H9 (cell line): ENCODE measurements at regions not wholly inside any gene's neighbourhood (a gene's known extent, or its start where the extent isn't known, plus 50 kb on each side); places are given as distances from the start of the nearest gene placed in this dataset.

Experiments
- DNase-seq: peaks from one replicate; pipeline ENCODE4 v3.0.0-alpha.2; 2017
- H2AFZ ChIP-seq: one replicate; pipeline ENCODE4 v1.6.1; 2013; ENCODE audit warnings: mild to moderate bottlenecking, low read length, control low read depth, moderate library complexity
- H2AK5ac ChIP-seq: 2 replicates; pipeline ENCODE4 v1.6.1; 2013; ENCODE audit warnings: low read length, control low read depth, mixed read lengths; ENCODE audit not compliant: insufficient read length
- H2BK120ac ChIP-seq: one replicate; pipeline ENCODE4 v1.6.1; 2013; ENCODE audit warnings: low read depth, mild to moderate bottlenecking, low read length, control low read depth, inconsistent platforms; ENCODE audit not compliant: poor library complexity, severe bottlenecking
- H2BK12ac ChIP-seq: 2 replicates; pipeline ENCODE4 v1.6.1; 2013; ENCODE audit warnings: low read length, control low read depth, mixed read lengths, low read depth; ENCODE audit not compliant: insufficient read length
- H2BK15ac ChIP-seq: 2 replicates; pipeline ENCODE4 v1.6.1; 2013; ENCODE audit warnings: low read depth, low read length, control low read depth
- H2BK20ac ChIP-seq: one replicate; pipeline ENCODE4 v1.6.1; 2013; ENCODE audit warnings: low read depth, mild to moderate bottlenecking, low read length, control low read depth, inconsistent platforms; ENCODE audit not compliant: poor library complexity, severe bottlenecking
- H2BK5ac ChIP-seq: 2 replicates; pipeline ENCODE4 v1.6.1; 2013; ENCODE audit warnings: low read length, control low read depth, mixed read lengths; ENCODE audit not compliant: insufficient read length
- H3K14ac ChIP-seq: 2 replicates; pipeline ENCODE4 v1.6.1; 2013; ENCODE audit warnings: low read length, control low read depth; ENCODE audit not compliant: insufficient read depth
- H3K18ac ChIP-seq: 2 replicates; pipeline ENCODE4 v1.6.1; 2013; ENCODE audit warnings: low read depth, mild to moderate bottlenecking, mixed read lengths, low read length, control low read depth; ENCODE audit not compliant: insufficient read length
- H3K23ac ChIP-seq: 2 replicates; pipeline ENCODE4 v1.6.1; 2013; ENCODE audit warnings: low read length, control low read depth, mixed read lengths, low read depth; ENCODE audit not compliant: insufficient read length
- H3K23me2 ChIP-seq: 2 replicates; pipeline ENCODE4 v1.6.1; 2013; ENCODE audit warnings: low read depth, mild to moderate bottlenecking, mixed read lengths, low read length, control low read depth; ENCODE audit not compliant: insufficient read length, poor library complexity, severe bottlenecking
- H3K27ac ChIP-seq: 2 replicates; pipeline ENCODE4 v1.5.1; 2013; ENCODE audit warnings: low read length, control low read depth, mixed read lengths, low read depth; ENCODE audit not compliant: insufficient read length
- H3K27me3 ChIP-seq: 2 replicates; pipeline ENCODE4 v1.6.1; 2013; ENCODE audit warnings: low read length, control low read depth, inconsistent platforms; ENCODE audit not compliant: insufficient read depth
- H3K4ac ChIP-seq: 2 replicates; pipeline ENCODE4 v1.6.1; 2013; ENCODE audit warnings: low read depth, mild to moderate bottlenecking, control low read depth, inconsistent platforms, low read length, moderate library complexity
- H3K4me1 ChIP-seq: 2 replicates; pipeline ENCODE4 v1.6.1; 2013; ENCODE audit warnings: low read length, control low read depth, inconsistent platforms; ENCODE audit not compliant: insufficient read depth
- H3K4me2 ChIP-seq: 2 replicates; pipeline ENCODE4 v1.6.1; 2013; ENCODE audit warnings: low read length, control low read depth, mixed read lengths; ENCODE audit not compliant: insufficient read length, insufficient read depth
- H3K56ac ChIP-seq: 2 replicates; pipeline ENCODE4 v1.6.1; 2013; ENCODE audit warnings: low read depth, mild to moderate bottlenecking, mixed read lengths, low read length, control low read depth; ENCODE audit not compliant: insufficient read length
- H3K79me1 ChIP-seq: 2 replicates; pipeline ENCODE4 v1.6.1; 2013; ENCODE audit warnings: low read depth, mild to moderate bottlenecking, moderate library complexity, low read length, control low read depth, inconsistent platforms; ENCODE audit not compliant: insufficient read depth, poor library complexity, severe bottlenecking
- H3K79me2 ChIP-seq: 2 replicates; pipeline ENCODE4 v1.6.1; 2013; ENCODE audit warnings: low read length, control low read depth, inconsistent platforms; ENCODE audit not compliant: insufficient read depth
- H3K9ac ChIP-seq: 2 replicates; pipeline ENCODE4 v1.6.1; 2013; ENCODE audit warnings: low read length, control low read depth, mixed read lengths; ENCODE audit not compliant: insufficient read length; ENCODE audit errors: extremely low read depth
- H3K9me3 ChIP-seq: one replicate; pipeline ENCODE4 v1.6.1; 2013; ENCODE audit warnings: low read depth, low read length, inconsistent platforms; ENCODE audit not compliant: control insufficient read depth
- H3T11ph ChIP-seq: one replicate; pipeline ENCODE4 v1.6.1; 2013; ENCODE audit warnings: mild to moderate bottlenecking, low read length, control low read depth, inconsistent platforms
- H4K20me1 ChIP-seq: one replicate; pipeline ENCODE4 v1.6.1; 2013; ENCODE audit not compliant: control insufficient read depth, insufficient read length, insufficient read depth
- H4K5ac ChIP-seq: 2 replicates; pipeline ENCODE4 v1.6.1; 2013; ENCODE audit warnings: low read depth, mild to moderate bottlenecking, mixed read lengths, low read length, control low read depth; ENCODE audit not compliant: insufficient read length
- H4K8ac ChIP-seq: replicated peaks from 2 replicates; pipeline ENCODE4 v1.6.1; 2013; ENCODE audit warnings: low read length, control low read depth, mixed read lengths, low read depth; ENCODE audit not compliant: insufficient read length
- H4K91ac ChIP-seq: 2 replicates; pipeline ENCODE4 v1.6.1; 2013; ENCODE audit warnings: low read depth, mild to moderate bottlenecking, moderate library complexity, mixed read lengths, low read length, control low read depth; ENCODE audit not compliant: insufficient read length
- H3K27ac Mint-ChIP-seq, 3 experiments: 2 replicates in 2 of 3; 3 replicates in 1 of 3; pipeline ENCODE4 v1.8.0; 2020 to 2021; ENCODE audit warnings: mixed read lengths in 3 of 3, mild to moderate bottlenecking in 1 of 3, moderate library complexity in 1 of 3
- H3K27me3 Mint-ChIP-seq: 2 replicates; pipeline ENCODE4 v1.8.0; 2021; ENCODE audit warnings: low read depth, mild to moderate bottlenecking, moderate library complexity, mixed read lengths
- H3K36me3 Mint-ChIP-seq, 3 experiments: 2 replicates in 2 of 3; 3 replicates in 1 of 3; pipeline ENCODE4 v1.8.0; 2020 to 2021; ENCODE audit warnings: low read depth in 3 of 3, mixed read lengths in 3 of 3; ENCODE audit not compliant: insufficient read depth in 1 of 3
- H3K4me1 Mint-ChIP-seq, 2 experiments: 2 replicates each; pipeline ENCODE4 v1.8.0; 2020; ENCODE audit warnings: mixed read lengths in 2 of 2
- H3K4me3 Mint-ChIP-seq, 2 experiments: 2 replicates in 1 of 2; 3 replicates in 1 of 2; pipeline ENCODE4 v1.8.0; 2020 to 2021; ENCODE audit warnings: mild to moderate bottlenecking in 2 of 2, mixed read lengths in 2 of 2, moderate library complexity in 1 of 2
- H3K9me3 Mint-ChIP-seq, 2 experiments: 2 replicates in 1 of 2; 3 replicates in 1 of 2; pipeline ENCODE4 v1.8.0; 2020; ENCODE audit warnings: mild to moderate bottlenecking in 2 of 2, mixed read lengths in 2 of 2, moderate library complexity in 1 of 2
- CTCF ChIP-seq: fragments of 200-600 bp; sonication (generic); conservative IDR thresholded peaks from 3 replicates; pipeline ENCODE4 v1.8.0; 2021; ENCODE audit warnings: antibody characterized with exemption, mild to moderate bottlenecking
- WGBS: extraction: QIAGEN DNeasy Blood & Tissue Kit; methylation state at CpG from one replicate; pipeline ENCODE4 v1.1.7; 2013; ENCODE audit warnings: missing lambda C conversion rate, low lambda C conversion rate, mixed read lengths; ENCODE audit not compliant: insufficient read length; ENCODE audit errors: extremely low coverage; 5-methylcytosine and 5-hydroxymethylcytosine counted together

- no peak overlapping the region for H3T11ph ChIP-seq
- H3K4me2 ChIP-seq, result no peak overlapping the region
- H4K20me1 ChIP-seq, result no peaks in the 10 kb centered on the region
- no peaks in the 10 kb centered on the region for H3K79me1 ChIP-seq
- no peak overlapping the region for H2BK15ac ChIP-seq
- H3K23me2 ChIP-seq, result no peaks in the 10 kb centered on the region
- peaks cover under 1 to 18% (median 2%) of the 10 kb centered on the region in 3 experiments; a peak in 5 of 7 replicates for H3K36me3 Mint-ChIP-seq
- H3K9me3 ChIP-seq, result peaks cover 59% of the 10 kb centered on the region
- no peaks in the 10 kb centered on the region for H3K27me3 Mint-ChIP-seq
- H3K56ac ChIP-seq, result no peak overlapping the region
- no peak overlapping the region for H2AK5ac ChIP-seq
- no CpG with 5 or more reads among the region's 29 CpGs for WGBS
- no peak overlapping the region for H2BK12ac ChIP-seq
- no peaks in the 10 kb centered on the region for H3K4me1 Mint-ChIP-seq
- no peak overlapping the region for H2AFZ ChIP-seq
- H3K9me3 Mint-ChIP-seq, result peaks cover 80 to 91% of the 10 kb centered on the region in 2 experiments
- no peak overlapping the region for H3K4ac ChIP-seq
- no peaks in the 10 kb centered on the region for H3K4me1 ChIP-seq
- no peak overlapping the region for H4K5ac ChIP-seq
- no peaks in the 10 kb centered on the region for H3K79me2 ChIP-seq
- H3K18ac ChIP-seq, result no peak overlapping the region
- H2BK5ac ChIP-seq, result no peak overlapping the region
- no peak overlapping the region; a peak in 1 of 7 replicates for H3K27ac Mint-ChIP-seq
- H4K91ac ChIP-seq, result no peak overlapping the region
- H3K27ac ChIP-seq, result no peak overlapping the region
- H3K9ac ChIP-seq, result no peak overlapping the region
- TF ChIP-seq CTCF, result no peak
- no peak overlapping the region for H3K4me3 Mint-ChIP-seq
- DNase-seq, result no peak
- H2BK20ac ChIP-seq, result no peak overlapping the region
- no peak overlapping the region for H3K23ac ChIP-seq
- H3K14ac ChIP-seq, result no peak overlapping the region
- no peaks in the 10 kb centered on the region for H3K27me3 ChIP-seq
- no peak overlapping the region for H4K8ac ChIP-seq
- no peak overlapping the region for H2BK120ac ChIP-seq
These were observed 341.7 kb downstream of the TMEM121 start for GRCh38 chr14:105867961-105868599.
